Fibroblast of lung (primary cell): ENCODE measurements at regions not wholly inside any gene's neighbourhood (a gene's known extent, or its start where the extent isn't known, plus 50 kb on each side); places are given as distances from the start of the nearest gene placed in this dataset.

Experiments used
- EZH2 ChIP-seq: IDR thresholded peaks from 2 replicates; pipeline ENCODE4 v1.5.1; 2012; ENCODE audit warnings: low read length, control low read depth, mild to moderate bottlenecking; ENCODE audit errors: missing control alignments
- TF ChIP-seq, protein P1 (sequence below), 2 donors: IDR thresholded peaks in 1 of 2; conservative IDR thresholded peaks in 1 of 2; 1 replicate in 1 of 2; 2 replicates in 1 of 2; pipeline ENCODE4 v1.5.1; 2011 to 2012; ENCODE audit warnings: low read length in 2 of 2, control low read depth in 1 of 2, inconsistent platforms in 1 of 2, low read depth in 1 of 2, mild to moderate bottlenecking in 1 of 2

DNA sequence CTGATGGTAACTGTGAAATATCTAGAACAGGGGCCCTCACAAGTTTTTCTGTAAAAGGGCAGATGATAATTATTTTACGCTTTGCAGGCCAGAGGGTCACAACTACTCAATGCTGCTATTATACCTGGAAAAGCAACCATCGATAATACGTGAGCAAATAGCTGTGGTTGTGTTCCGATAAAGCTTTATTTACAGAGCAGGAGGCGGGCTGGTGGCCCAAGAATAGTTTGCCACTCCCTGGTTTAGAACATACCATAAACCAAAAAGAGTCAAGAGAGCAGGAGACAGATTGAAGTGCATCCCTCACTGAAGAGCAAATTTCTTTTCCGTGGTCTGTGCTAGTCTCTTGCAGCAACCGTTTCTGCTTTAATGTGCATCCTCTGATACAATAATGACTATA is 77.9 kb upstream of the DYNLRB2 start:
- TF ChIP-seq, protein P1, sequence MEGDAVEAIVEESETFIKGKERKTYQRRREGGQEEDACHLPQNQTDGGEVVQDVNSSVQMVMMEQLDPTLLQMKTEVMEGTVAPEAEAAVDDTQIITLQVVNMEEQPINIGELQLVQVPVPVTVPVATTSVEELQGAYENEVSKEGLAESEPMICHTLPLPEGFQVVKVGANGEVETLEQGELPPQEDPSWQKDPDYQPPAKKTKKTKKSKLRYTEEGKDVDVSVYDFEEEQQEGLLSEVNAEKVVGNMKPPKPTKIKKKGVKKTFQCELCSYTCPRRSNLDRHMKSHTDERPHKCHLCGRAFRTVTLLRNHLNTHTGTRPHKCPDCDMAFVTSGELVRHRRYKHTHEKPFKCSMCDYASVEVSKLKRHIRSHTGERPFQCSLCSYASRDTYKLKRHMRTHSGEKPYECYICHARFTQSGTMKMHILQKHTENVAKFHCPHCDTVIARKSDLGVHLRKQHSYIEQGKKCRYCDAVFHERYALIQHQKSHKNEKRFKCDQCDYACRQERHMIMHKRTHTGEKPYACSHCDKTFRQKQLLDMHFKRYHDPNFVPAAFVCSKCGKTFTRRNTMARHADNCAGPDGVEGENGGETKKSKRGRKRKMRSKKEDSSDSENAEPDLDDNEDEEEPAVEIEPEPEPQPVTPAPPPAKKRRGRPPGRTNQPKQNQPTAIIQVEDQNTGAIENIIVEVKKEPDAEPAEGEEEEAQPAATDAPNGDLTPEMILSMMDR (conservative IDR thresholded peaks at IDR 0.05 in 1 of 2, IDR thresholded peaks at IDR 0.05 in 1 of 2; ENCODE audit: low read depth in 1 of 2, low read length in 2 of 2), result no peak
- no peak for TF ChIP-seq EZH2
